GM10266 (cell line): ENCODE measurements at regions not wholly inside any gene's neighbourhood (a gene's known extent, or its start where the extent isn't known, plus 50 kb on each side); places are given as distances from the start of the nearest gene placed in this dataset.
"Not testable (repeated sequence)": the region's sequence is repeated elsewhere in the genome, so short reads cannot be mapped to it uniquely, and the experiment has no call there.

Experiments used
- DNase-seq: peaks from one replicate; pipeline ENCODE4 v3.0.0; 2012; ENCODE audit errors: extremely low spot score
- CTCF ChIP-seq: IDR thresholded peaks from 2 replicates; pipeline ENCODE4 v1.5.1; 2012; ENCODE audit warnings: mild to moderate bottlenecking, low read depth; ENCODE audit not compliant: control insufficient read depth, insufficient read depth; ENCODE audit errors: missing control alignments

- DNase-seq = no peak
- TF ChIP-seq CTCF = no peak
Measured at GRCh38 chr2:59171019-59171418, 929.9 kb upstream of the FANCL start.

- no peak for TF ChIP-seq CTCF
Measured at GRCh38 chr2:59168766-59169165, 927.6 kb upstream of the FANCL start.

GRCh38 chr2:59167514-59167913 lies 926.4 kb upstream of the FANCL start:
- DNase-seq = no peak

More at GRCh38 chr2:59168766-59169165, 927.6 kb upstream of the FANCL start:
- DNase-seq = no peak

GRCh38 chr2:59157908-59158307 lies 916.8 kb upstream of the FANCL start:
- DNase-seq = not testable (repeated sequence)

More at GRCh38 chr2:59167514-59167913, 926.4 kb upstream of the FANCL start:
- no peak for TF ChIP-seq CTCF

- TF ChIP-seq CTCF = no peak
- no peak for DNase-seq
Measured at GRCh38 chr2:59151805-59152204, 910.7 kb upstream of the FANCL start.

- TF ChIP-seq CTCF = no peak
- DNase-seq = no peak
Measured at GRCh38 chr2:59150217-59150849, 909.2 kb upstream of the FANCL start.

GRCh38 chr2:59149271-59149670 lies 908.1 kb upstream of the FANCL start:
- DNase-seq = no peak
- no peak for TF ChIP-seq CTCF

- no peak for DNase-seq
- no peak for TF ChIP-seq CTCF
Measured at GRCh38 chr2:59112258-59112657, 871.1 kb upstream of the FANCL start.
